NCI-H1694 (cell line): ENCODE measurements at regions not wholly inside any gene's neighbourhood (a gene's known extent, or its start where the extent isn't known, plus 50 kb on each side); places are given as distances from the start of the nearest gene placed in this dataset.

ENCODE experiments used
- DNase-seq: peaks from one replicate; lab custom pipeline; 2025; lab: John Stamatoyannopoulos, UW

DNA sequence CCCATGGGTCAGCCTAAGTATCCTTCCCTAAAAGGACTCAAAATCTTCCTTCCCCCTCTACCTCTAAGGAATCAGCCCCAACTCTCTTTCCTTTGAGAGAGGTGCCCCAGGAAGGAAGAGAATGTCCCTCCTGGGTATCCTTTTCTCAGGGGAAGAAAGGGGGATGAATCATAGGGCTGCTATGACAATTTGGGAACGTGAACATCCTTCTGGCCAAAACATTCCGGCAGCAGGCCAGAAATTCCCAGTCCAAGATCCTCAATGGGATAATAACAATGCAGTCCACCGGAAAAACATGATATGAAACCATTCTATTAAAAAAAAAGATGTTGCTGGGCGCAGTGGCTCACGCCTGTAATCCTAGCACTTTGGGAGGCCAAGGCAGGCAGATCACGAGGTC, 50.8 kb upstream of the CACNA2D3 start:
- DNase-seq: no peak

DNA sequence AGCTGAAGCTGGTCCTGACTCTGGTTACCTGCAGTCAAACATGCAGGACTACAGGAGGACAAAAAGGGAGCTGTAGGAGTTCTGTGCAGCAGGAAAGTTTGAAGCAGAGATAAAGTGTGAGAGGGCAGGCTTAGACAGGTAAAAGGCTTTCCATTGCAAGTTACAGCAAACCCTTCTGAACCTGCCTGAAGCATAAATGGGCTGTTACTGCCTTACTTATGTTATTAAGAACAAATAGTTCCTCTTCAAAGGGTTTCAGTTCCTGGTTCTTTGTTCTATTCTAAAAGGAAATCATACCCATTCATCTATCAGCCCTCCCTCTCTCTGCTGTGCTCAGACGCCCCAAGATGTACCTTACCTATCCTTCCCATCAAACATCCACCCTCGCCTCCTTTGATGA, 52.4 kb upstream of the CACNA2D3 start:
- DNase-seq: no peak

DNA sequence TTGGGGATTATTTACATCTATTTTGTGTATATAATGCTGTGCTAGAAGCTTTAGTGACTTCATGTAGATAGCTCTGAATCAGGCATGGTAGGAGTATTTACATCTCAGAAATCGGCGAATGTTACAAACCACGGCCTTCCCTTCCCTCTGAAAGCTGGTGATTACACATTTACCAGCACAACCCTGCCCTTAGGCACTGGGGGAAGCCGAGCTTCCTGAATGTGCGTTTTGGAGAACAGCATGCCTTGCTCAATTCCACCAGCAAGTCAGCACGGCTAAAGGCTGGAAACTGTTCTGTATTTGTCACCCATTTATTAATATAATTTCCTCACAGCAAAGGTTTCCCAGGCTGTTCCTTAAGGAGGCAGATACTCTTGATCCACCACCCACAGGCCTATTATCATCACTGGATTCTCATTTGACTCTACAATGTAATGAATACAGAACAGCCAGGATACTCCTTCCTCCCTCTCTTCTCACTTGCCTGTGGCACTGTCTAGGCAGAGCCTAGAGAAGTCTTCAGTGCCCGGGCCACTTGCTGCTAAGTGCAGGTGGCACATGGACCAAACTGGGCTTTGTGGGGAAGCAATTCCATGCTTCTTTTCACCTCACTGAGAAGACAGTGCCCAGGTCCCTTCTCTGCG, 55.2 kb upstream of the CACNA2D3 start:
- no peak for DNase-seq

DNA sequence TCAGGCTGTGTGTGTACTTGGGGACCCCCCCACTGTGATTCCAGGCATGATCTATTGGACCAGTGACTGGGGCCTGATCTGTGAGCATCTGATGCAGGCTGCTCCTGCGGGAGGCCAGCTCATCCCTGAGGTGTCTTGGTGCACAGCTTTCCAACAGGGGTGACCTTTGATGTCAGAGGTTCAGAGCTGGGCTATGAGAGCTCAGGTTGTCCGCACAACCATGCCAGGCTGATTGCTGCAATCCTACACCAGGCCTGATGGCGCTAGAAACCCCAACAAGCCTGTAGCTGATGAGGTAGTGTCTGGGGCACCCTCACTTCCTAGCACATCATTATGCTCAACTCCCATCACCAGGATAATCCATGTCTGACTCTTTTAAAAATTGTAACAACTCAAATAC, 56.1 kb upstream of the CACNA2D3 start:
- no peak for DNase-seq

DNA sequence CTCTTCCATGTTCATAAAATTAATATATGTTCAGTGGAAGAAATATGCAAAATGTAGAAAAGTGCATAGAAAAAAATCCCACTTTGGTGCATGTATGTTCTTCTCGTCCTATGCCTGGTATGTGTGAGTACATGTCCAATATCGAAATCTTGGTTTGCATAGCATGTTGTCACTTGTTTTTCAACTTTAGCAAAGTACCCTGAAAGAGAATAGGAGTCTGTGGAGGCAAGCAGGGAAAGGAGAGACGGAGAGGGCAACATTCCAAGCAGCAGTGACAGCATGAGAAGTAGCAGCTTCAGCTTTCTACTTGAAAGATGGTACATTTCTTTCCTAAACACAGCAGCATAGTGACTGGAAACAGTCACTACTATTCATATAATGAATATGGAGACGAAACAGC, 56.8 kb upstream of the CACNA2D3 start:
- DNase-seq: no peak

DNA sequence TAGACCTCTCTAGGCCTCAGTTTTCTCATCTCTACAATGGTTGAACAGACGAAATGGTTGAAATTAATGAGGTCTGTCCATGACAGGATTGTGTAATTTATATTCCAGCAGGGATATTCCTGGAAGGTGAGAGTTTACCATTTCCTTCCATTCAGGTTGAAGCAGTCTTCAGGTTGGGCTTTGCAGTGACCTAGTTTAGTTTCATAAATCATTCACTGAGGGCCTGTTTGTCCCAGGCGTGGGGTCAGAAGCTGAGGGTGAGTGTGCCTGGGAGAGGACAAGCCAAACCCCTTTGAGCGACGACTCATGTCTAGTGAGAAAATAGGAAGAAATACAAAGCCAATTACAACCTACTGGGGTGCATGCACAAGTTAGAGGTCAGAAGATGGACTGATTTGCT, 57.2 kb upstream of the CACNA2D3 start:
- no peak for DNase-seq

DNA sequence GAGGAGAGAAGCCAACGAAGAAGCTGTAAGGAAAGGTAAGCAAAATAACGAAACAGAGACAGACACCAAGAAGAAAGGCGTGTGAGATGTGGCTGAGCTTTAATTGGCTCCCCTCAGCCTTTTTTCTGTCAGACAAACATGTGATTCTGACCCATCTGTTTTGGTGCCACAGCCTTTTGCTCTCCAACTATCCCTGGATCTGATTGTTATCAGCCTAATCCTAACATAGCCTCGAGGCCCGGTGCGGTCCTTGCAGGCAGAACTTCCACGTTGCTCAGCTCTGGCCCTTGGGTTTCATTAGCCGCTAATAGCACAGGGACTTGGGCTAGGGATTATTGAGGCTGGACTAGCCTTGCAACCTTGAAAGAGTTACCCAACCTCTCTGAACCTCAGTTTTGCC, 57.9 kb upstream of the CACNA2D3 start:
- DNase-seq: no peak

DNA sequence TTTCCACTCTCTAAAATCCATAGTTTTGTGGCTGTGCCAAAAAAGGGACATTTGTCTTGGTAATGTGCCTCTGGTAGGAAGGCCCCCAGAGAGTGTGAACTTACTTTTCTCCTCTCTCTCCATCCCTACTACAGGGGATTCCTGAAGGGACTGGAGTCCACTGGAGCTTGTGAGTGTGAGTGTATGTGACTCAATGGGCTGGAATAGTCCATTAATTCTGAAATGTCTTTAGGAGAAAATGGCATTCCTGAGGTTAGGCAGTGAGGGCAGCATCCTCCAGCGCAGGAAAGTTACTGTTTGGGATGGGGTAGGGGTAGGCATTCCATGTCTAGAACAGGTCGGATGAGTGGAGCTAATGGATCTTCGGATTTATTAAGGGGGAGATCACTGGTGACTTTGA, 59.8 kb upstream of the CACNA2D3 start:
- no peak for DNase-seq

DNA sequence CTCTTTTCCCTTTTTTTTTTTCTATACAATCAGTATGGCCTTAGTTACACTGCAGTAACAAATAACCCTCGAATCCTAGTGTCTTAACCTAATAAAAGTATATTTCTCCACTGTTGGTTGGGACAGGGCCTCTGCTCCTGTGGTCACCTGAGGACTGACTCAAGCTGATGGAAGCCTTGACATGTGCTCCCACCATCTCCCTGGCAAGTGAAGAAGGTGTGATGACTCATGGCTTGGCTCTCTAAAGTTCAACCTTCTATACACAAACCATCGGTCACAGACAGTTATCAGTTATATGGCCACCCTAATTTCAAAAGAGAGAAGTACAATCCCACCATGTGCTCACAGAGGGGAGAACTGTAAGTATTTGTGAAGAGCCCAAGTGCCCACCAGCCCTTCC, 65.8 kb upstream of the CACNA2D3 start:
- no peak for DNase-seq

DNA sequence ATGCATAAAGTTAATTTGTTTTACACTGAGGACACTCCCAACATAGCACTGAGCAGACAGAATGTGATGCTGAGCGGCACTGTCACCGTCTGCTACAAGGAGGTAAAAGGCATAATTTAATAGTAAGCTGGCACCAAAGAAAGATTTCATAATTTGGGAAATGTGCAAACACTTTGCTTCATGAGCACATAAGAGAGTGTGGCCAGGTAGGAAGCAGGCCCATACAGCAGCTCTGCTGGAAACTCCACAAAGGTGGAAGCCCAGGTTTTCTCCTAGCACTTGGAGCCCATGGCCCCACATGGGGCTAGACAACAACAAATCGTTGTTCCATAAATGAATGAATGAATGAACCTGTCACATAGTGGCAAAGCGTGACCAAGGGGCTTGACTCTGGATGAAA, 68.5 kb upstream of the CACNA2D3 start:
- no peak for DNase-seq

DNA sequence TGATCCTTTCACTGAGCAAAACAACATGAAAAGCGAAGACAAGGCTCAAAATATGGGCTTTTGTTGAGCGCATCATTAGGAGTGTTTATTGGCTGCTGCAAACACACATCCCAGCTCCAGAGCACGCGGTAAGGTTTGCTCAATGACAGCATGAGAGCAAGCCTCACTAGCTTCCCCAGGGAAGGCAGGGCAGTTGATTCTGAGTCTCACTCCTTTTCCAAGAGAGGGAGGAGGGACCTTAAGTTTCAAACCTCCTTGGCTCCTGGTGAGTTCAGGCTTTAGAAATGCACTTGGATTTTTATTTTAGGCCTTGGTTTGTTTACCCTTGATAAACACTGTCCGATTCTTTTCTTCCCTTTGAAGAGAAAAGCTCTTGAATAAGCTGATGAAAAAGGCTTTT, 69.1 kb upstream of the CACNA2D3 start:
- DNase-seq: no peak

DNA sequence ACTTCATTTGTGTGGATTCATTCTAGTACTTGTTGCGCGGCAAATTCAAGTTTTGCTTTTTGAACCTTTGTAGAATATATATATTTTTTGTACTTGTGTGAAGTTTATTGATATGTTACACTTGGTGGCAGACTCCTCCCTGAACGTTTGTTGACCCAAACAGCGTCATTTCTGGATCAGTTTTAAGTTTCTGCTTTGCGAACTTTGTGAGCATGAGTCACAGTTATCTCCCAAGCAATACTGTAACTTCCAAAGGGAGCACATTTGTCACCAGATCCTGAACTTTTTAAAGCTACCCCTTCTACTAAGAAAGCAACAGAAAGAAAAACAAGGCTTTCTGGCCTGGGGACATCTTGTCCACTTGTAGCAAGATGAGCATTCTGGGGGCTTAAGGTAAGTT, 74.8 kb upstream of the CACNA2D3 start:
- no peak for DNase-seq

DNA sequence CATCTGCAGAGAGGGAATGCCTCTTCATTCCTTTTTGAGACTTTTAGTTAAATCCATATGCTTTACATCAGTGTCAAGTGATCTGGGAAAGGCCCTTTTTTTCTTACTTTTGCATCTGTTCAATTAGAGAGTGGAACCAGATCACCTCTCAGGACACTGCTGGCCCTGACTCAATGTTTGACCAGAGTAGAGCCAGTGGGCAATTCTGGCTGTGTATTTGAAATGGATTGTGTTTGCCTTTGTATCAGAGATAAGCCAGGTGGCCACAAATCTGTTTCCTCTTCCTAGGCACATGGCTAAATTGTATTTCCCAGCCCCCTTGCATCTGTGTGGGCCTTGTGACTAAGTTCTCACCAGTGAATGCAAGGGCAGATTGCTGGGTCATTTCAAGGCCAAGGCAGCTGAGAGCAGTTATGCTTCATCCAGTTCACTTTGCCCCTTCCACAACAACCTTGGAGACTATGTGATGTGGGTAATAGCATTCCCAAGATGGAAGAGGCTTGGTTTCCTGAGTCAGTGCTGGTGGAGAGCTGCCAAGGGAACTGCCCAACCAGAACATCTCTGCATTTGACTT, 75.6 kb upstream of the CACNA2D3 start:
- no peak for DNase-seq

DNA sequence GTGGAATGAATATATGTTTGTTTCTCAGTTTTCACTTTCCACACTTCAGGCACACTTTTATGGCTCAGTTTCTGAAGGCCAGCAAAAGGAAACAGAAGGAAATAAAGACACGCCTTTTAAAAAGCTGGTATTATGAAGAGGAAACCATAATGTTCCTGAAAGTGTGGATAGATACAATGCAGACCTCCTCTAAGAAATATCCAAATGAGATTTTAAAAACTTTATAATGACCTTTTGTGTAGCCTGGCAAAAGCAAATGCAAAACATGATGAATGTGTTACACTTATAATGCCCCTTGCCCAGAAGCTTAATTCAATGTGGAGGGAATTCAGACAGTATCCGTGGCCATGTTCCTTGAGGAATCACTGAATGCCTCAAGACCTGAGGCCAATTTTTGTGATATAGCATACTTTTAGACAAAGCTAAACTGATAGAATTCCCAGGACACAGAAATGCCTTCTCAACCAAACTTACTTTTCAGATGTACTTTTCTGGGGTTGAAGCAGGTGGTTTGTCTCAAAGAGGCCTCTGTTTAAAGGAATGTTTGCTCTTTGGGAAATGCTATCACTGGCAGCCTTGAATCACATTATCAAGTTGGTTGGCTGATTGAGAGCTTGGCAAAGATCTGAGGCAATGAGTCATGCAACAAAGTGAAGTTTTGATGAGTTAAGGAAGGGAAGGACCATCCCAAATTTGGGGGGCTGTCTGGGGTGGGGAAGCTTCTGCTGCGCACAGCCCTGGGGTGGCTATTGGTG, 77.1 kb upstream of the CACNA2D3 start:
- no peak for DNase-seq

DNA sequence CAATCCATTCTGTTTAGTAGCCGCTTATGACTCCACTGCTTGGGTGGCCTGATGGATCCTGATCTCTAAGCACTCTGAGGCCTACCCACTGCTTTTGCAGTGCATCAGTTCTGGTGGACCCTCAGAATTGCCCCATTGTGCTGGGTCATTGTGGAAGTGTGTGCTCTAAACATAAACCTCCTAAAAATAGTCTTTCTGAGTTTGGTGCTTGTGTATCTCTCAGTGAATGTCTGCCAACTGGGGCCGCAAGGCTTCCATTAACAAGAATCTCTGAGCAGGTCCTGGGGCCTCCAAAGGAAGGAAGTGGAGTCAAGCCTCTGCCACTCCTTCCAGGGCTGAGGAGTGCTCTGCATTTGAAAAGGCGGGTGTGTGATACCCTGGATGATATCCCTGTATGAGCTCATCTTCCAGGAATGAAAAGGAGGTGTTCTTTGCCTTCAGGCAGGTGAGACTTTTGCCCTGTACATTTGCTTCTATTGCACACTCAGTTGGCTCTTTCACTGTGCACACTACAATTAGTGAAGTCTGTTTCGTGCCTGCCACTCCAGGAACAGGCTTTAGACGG, 80.0 kb upstream of the CACNA2D3 start:
- DNase-seq: no peak

DNA sequence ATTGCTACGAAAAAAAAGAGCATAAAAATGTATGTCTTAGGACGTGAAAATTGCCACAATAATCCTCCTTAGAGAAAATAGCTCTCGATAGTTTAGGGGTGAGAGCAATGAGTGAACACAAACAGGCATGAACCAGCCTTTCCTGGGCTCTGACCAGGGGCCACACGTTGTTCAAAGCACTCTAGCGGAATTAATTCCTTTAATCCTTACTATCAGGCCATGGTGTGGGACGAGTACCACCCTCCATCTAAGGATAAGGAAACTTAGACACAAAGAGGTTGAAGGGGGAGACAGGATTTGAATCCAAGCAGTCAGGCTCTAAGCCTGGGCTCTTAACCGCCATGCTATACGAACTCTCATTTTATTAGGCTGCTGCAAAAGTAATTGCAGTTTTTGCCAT, 81.9 kb upstream of the CACNA2D3 start:
- DNase-seq: no peak

DNA sequence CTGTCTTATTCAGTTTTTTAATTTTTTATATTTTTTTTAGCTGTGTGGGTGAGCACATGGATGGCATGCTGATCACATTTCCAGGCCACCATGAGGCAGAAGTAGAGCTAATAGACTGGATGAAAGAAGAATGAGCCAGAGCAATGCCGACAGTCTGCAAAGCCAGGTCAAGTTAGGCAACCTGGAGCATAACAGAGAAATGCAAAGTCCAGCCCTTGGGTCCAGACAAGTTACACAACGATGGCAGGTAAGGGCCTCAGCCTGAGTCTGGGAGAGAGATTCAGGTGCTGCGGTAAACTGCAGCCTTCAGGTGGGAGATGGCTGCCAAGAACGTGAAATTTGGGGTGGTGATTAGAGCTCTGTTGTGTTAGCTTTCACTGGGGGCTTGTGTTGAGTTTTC, 84.0 kb upstream of the CACNA2D3 start:
- DNase-seq: no peak

DNA sequence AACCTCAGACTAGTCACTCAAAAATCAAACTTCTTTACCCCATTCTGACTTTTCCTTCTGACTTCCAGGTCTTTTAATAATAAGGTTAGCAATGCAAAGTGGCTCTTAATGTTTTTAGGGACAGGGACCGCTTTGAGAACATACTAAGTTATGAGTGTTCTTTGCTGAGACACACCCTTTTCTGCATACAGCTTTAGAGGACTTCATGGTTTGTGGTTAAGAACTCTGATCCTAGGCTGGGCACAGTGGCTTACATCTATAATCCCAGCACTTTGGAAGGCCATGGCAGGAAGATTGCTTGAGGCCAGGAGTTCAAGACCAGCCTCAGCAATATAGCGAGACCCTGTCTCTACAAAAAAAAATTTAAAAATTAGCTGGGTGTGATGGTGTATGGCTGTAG, 85.8 kb upstream of the CACNA2D3 start:
- no peak for DNase-seq

DNA sequence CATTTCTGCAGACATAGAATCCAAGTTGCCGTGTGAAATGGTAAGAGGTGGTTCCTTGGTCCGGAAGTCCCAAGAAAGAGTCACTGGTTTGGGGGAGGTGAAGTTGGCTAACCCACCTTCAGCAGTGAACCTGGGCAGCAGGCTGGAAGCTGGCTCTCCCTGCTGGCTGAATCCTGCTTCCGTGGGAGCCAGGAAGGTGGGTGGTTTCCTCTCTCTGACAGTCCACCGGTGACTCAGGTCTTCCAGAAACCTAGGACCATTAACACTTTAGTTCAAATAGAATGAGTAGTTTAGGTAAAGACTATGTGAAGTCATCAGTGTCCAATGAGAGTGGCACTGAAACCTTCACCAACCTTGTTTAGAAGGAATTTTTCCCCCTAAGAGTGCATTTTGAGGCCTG, 87.4 kb upstream of the CACNA2D3 start:
- DNase-seq: no peak

DNA sequence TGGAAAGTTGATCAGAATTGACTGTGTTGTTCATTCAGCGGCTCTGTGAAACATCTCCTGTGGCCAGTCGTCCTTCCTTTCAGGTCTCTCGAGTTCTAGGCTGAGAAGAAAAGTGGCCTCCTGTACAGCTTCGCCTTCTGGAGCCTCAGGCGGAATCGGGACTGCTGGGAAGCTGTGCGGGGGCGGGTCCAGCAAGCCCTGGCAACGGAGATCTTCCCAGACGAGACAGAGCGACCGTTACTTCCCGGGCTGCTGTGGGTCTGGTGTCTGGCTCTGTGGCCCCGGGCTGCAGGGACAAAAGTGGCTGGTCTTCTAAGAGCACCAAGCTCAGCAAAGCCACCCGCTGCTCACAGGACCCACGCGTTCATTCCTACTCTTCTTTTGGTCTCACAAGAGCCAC, 88.6 kb upstream of the CACNA2D3 start:
- DNase-seq: no peak

DNA sequence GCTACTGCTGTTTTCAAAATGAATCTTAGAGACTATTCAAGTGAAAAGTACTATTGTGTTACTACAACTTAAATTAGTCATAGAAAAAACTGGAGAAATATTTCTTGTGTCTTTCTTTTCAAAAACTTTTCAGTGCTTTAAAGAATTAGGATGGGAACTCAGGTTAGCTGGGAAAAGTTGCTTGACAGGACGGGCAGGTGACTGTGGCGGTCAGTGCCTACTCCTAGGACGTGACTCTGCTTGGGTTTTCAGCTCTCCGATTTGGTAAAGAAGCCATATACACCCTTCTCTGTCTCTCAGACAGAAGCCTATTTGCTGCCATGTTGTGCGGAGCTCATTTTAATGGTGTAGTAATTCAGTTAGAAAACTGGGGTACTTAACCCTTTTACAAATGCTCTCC, 89.8 kb upstream of the CACNA2D3 start:
- no peak for DNase-seq

DNA sequence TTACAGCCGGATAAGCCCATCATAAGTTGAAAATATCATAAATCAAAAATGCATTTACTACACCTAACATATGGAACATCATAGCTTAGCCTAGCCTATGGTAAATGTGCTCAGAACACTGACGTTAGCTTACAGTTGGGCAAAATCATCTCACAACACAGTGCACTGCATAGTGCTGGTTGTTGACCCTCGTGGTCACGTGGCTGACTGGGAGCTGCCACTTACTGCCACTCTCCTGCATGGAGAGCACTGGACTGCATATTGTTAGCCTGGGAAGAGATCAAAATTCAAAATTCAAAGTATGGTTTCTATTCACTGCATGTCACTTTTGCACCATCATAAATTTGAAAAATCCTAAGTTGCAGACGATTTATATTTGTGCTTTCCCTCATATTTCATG, 94.0 kb upstream of the CACNA2D3 start:
- no peak for DNase-seq

DNA sequence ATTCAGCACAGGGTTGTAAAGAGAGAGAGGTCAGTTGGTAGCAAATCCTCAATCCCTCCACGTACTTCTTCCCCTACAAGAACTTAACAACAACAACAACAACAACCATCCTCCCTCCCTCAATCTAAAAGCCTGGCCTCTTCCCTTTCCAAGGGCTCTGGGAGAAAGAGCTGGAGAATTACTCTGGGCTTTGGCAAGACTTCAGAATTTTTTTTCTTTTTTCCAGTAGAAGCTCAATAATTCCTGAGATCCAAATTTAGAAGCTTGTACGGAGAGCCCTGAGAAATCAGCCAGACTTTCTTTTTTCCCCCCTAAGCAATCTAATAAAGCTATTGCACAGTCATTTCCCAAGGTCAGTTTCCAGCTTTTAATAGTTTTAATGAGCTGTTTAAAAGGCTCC, 95.8 kb upstream of the CACNA2D3 start:
- no peak for DNase-seq
